SKM-1 treated with dmso at 0.1 percent for 144 hours (cell line): ENCODE measurements at regions not wholly inside any gene's neighbourhood (a gene's known extent, or its start where the extent isn't known, plus 50 kb on each side); places are given as distances from the start of the nearest gene placed in this dataset.
"Not testable (repeated sequence)": the region's sequence is repeated elsewhere in the genome, so short reads cannot be mapped to it uniquely, and the experiment has no call there.

Experiments
- DNase-seq: peaks from one replicate; lab custom pipeline; 2025; ENCODE audit not compliant: unreplicated experiment; lab: John Stamatoyannopoulos, UW

DNA sequence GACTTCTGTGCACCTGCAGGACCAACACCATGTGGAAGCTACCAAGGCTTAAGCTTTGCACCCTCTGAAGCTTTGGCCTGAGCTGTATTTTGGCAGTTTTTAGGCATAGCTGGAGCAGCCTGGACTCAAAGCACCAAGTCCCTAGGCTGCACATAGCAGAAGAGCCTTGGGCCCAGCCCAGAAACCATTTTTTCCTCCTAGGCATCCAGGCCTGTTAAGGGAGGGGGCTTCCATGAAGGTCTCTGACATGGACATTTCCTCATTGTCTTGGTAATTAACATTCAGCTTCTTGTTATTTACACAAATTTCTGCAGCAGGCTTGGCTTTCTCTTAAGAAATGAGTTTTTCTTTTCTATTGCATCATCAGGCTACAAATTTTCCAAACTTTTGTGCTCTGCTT is 475.8 kb upstream of the FLRT2 start:
- DNase-seq: no peak

DNA sequence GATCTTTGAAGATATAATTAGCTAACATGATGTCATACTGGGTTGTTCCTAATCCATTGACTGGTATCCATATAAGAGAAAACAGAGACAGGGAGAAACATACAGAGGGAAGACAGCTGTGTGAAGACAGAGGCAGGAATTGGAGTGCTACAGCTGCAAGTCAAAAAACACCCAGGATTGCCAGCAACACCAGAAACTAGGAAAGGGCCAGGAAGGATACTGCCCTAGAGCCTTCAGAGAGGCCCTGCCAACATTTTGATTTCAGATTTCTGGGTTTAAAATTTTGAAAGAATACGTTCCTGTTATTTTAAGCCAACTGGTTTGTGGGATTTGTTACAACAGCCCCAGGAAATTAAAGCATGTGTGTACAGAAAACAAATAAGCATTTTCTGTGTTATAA is 473.7 kb upstream of the FLRT2 start:
- DNase-seq: no peak

DNA sequence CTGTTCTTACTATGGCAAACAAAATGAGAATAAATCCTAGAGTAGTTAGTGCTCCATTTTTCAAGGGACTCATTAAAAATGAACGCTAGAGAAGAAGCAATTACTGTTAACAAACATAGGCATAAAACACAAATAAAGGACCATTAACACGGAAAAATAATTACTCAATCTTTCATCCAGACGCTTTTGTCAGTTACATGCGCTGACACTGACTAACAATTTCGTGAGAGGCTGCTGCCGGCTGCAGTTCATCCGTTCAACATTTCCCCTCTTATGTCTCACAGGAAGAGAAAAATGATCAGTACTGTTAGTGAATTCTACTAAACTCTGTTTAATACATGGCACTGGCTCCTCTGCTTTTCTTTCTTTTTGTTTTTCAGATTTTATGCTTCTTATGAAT is 472.7 kb upstream of the FLRT2 start:
- no peak for DNase-seq

DNA sequence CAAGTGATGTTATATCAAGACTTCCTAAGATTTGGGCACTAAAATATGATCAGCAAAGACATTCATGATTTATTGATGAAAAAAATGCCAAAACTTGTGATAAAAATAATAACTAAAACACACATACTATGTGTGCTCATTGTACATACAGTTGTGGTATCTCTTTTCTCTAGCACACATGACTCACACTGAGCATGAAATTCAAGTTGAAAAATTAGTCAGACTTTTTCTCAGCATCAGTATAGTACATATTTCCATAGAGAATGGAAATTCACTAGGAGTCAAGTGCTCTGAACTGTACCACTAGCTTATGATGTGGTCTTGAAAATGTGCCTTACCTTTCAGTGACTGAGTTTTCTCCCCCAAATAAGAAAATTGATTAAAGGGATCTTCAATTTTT is 471.8 kb upstream of the FLRT2 start:
- no peak for DNase-seq

DNA sequence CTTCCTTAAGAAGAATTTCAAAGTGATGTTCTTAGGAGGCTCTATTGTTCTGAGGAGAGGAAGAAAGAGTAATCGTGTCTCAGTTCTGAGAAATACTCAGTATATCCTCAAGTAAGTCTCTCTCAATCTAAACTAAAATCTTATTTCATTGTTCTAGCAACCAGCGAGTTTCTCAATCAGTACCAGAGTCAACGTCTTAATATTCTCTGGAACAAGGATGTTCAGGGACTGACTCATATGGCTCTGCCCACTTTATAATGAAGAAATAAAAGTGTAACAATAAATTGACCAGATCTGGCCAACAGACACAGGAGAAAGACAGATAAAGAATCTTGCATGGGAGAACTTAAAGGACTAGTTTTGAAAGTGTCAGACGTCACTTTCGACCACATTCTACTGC is 469.8 kb upstream of the FLRT2 start:
- no peak for DNase-seq

DNA sequence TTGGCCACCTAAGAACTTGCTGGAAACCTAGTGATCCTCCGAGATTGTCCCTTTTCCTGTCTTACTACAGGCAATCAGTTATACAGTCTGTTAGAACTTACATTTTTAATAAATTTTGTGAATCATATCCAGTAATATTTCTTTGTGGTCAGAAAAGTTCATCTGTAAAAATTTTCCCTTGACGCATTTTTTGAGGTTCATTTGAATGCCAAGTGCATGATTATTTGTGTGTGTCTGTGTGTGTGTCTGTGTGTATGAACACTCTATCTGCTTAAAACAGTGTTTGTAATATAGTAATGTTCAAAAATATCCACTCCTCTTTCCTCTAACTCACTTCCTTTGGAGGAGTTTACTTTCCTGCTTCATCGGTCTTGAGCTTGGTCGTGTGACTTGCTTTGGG is 468.7 kb upstream of the FLRT2 start:
- no peak for DNase-seq

DNA sequence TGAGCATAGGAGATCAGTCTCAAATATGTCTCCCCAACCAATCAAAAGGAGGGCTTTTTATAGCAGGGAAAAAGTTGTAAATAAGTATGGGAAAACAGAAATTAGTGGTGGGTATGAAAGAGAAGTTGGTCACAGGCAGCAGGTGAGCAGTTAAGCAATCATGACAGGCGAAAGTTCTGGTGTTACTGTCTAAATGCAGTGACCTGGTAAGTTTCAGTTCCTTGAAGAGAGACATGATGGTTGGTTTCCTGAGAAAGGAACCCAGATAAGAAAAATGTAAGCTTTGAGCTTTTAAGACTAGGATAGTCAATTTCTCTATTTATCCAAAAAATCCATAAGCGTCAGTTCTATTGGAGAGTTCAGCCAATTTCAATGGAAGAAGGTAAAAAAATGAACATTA is 466.2 kb upstream of the FLRT2 start:
- DNase-seq: no peak

DNA sequence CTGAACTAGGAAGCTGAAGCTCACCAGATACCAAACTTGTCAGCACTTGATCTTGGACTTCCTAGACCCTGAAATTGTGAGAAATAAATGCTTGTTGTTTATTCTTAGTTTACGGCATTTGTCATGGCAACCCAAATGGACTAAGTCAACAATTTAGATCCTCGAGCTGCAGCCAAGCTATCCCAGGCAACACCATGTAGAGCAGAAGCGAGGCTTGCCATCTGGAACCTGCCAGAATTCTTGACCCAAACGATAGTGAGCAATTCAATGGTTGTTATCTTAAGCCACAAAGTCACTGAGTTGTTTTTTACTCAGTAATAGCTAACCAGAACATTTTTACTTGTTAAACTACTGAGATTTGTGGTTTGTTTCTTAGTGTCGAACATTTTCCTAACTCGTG is 458.5 kb upstream of the FLRT2 start:
- no peak for DNase-seq

DNA sequence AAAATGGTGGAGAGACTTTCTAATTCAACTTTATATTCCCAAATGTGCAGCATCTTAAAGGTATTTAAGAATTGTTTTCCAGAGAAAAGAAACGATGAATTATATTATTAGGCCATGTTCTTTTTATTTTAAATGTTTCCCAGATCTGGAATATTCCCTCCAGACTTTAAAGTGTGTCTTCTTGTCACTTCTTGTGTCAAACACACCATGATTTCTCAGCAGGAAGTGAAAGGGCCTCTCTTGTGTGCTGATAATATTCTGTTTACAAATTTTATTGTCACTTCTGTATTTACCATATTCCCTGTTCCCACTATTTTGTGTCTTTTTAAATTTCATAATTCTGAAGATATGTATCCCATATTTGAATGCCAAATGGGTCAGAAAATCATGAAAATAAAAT is 455.0 kb upstream of the FLRT2 start:
- no peak for DNase-seq

DNA sequence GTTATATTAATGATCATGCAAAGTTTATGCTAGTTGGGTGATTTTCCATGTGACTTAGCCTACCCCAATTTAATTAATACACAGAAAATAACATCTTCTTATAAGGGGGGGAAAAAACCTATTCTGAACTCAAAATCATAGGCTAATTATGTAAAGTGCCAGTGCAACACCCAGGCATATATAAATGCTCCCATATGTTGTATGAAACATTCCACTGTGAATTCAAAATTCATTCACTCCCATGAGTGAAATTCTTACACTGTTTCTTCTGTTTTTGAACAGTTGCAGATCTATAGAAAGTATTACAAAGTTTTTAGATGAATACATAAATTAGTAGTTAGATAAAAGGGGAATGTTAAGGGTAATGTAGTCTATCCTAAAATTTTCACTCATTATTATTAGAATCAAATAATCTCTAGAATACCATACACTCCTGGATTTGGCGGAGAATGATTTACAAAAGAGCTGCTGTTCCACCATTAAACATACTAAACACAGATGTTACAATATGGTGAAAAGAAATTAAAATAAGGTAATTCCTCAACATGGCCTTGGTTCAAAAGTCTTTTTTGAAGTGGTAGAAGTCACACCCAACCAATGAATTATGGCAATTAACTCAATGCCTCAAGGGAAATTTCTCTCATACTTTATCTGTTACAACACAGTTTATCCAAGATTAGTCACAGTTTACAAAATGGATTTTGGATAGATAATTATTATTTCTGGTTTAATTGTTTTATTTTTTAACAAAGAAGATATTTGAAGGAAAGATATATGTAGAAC is 454.1 kb upstream of the FLRT2 start:
- DNase-seq: no peak

DNA sequence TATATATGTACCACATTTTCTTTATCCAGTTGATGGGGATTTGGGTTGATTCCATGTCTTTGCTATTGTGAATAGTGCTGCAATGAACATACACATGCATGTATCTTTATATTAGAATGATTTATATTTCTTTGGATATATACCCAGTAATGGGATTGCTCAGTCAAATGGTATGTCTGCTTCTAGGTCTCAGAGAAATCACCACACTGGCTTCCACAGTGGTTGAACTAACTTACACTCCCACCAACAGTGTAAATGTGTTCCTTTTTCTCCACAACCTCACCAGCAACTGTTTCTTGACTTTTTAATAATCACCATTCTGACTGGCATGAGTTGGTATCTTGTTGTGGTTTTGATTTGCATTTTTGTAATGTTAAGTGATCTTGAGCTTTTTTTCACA is 452.2 kb upstream of the FLRT2 start:
- not testable (repeated sequence) for DNase-seq

DNA sequence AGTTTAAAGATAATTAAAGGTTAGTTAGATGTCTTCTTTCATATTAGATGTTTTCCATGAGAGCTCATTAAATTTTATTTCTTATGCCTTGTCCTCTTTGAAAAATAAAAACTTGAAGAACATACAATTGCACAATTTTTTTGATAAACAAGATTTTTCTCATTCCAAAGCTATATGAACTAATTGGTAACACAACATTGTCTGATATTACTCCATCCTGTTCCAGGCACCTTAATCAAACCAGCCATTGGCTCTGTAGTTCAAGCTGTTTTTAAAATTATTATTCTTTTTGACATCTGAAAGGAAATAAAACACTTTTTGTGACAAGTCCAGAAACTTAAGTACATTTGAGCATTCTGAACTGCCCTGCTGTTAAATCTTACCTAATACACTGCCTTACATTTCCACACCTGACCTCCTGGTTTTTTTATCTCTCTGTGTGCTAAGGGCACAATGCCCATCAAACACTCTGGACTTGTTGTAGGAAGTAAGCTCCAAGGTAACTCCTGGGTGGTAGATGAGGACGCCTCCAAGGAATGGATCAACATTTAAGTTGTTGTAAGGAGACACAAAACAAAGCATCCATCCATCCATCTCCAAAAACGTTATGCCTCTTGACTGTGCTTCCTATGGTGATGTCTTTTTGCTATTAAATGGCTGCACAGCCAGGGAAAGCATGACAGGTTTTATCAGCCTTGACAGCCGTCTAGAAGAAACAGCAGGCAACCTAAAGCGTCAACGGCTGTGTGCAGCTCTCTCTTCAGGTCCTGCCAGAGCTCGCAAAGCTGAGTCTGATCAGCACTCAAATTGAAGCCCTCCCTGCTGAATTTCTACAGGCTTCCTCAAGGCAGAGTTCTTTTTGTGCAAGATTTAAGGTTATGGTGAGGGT is 449.9 kb upstream of the FLRT2 start:
- DNase-seq: no peak

DNA sequence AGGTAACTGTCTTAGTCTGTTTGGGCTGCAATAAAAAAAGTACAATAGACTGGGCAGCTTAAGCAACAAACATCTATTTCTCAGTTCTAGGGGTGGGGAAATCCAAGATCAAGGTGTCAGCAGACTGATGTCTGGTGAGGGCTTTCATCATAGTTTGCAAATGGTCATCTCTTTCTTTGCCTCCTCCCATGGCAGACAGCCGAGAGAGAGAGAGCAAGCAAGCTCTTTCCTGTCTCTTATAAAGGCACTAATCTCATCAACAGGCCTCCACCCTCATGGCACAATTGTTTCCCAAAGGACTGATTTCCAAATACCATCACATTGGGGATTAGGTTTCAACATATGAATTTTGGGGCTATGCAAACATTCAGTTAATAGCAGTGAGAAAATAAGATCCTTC is 445.6 kb upstream of the FLRT2 start:
- no peak for DNase-seq

DNA sequence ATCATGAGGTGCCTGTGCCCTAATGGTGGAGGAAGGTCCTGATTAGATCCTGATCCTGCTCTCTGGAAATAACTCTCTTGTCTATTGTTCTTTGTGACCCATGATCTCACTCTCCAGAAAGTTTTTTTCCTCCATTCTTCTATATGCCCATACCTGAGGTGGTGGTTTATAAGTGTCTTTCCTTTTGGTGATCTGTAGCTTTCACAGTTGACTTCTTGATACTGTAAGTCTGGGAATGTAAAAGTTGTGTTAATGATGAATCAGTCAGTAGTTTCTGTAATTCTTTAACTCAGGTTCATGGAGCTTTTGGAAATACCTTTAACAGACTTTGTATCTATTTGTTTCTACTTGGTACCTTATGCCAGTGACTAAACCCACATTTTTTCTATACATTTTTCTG is 444.0 kb upstream of the FLRT2 start:
- DNase-seq: no peak

DNA sequence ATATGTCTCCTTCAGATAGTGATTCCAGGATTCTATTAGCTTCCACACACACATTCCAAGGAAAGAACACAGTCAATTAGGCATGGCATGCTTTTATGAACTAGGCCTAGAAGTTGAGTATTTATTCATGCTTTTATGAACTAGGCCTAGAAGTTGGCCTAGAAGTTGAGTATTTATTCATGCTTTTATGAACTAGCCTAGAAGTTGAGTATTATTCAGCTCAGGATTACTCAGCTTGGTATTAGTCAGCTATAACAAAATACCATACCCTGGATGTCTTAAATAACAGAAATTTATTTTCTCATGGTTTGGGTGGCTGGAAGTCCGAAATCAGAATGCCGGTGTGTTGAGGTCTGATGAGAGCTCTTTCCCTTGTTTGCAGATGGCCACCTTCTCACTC is 442.7 kb upstream of the FLRT2 start:
- no peak for DNase-seq

DNA sequence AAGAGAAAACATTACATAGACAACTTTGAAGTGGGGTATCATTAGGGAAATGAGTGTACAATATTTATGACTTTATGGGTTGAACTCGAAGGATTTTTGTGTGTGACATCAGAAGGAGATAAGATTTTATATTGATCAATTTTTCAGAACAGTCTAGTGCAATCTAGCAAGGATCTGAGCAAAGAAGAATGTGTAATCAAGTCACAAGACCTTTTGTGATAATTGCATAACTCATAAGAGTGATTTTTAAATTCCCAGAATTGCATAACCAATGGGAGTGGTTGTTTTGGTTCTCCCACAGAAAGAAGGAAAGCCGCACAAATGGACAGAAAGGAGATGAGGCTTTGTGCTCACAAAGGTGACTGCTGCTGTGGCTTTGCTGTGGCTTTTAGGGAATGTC is 441.8 kb upstream of the FLRT2 start:
- no peak for DNase-seq

DNA sequence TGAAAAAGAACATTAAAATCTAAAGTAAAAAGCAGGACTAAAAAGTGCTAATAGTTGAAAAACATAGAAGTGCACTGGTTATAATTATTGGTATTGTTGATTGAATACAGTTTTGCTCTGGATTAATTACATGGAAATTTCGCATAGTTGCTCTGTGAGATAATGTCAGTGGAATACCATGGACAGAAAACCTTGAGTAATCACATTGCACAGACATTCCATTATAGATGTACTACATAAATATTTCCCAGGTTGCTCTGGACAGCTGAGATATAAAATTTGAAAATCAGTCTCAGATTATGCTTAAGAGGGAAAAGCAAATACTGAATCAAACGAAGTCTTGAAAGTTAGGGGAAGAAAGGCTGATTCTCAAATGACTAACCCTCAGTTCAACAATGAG is 439.3 kb upstream of the FLRT2 start:
- no peak for DNase-seq

DNA sequence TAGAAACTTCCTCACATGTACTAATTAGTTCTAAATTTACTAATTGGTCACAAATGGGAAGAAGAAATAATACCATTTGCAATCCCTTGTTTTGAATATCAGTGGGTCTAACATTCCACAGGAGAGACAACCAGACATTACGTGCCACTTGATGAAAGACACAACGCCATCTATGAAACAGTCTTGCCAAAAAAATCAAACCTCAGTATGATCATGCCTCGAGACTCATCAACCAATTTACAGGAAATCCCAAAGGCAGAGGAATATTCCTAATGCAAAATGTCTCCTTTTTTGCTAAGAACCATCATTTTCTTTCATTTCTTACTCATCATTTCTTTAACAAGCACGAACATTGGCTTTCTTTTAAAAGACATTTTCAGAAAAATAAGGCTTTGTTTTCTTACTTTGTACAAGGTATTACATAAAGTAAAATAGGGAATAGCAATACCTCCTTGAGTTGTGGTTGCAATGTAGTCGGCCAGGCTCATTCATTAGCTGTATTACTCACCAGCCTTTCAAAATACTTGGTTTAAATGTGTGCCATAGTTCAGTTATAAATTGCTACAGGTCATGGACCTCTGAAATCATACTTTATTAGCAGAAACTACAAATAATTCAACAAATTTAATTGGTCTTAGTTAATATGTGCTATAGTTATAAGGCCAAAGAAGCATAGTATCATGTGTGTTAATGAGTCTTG is 436.2 kb upstream of the FLRT2 start:
- DNase-seq: no peak

DNA sequence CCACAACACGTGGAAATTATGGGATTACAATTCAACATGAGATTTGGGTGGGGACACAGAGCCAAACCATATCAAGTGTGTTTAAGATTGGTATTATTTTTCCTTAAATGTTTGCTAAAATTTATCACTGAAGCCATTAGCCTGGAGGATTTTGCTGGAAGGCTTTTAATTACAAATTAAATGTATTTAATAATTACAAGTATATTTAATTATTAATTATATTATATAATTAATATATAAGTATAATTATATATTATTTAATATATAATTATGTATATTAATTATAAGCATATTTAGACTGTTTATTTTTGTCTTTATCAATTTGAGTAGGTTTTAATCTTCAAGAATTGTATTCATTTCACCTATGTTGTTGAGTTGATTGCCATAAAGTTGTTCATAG is 427.4 kb upstream of the FLRT2 start:
- DNase-seq: no peak

DNA sequence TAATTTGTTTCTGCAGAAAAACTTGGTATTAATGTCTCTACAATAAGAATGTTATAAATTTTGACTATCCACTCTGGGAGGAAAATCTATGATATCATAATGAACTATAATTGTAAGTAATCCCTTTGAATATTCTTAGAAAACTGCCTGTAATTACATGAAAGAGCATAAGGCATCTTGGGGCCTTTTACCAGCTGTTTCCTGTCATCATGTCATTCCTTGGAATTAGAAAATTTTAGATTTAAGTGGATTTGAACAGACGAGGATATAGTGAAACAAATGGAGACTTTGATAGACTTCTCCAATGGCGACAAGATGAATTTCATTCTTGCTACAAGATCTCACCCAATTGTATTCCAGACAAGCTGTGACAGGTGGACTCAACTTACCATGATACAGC is 423.4 kb upstream of the FLRT2 start:
- no peak for DNase-seq

DNA sequence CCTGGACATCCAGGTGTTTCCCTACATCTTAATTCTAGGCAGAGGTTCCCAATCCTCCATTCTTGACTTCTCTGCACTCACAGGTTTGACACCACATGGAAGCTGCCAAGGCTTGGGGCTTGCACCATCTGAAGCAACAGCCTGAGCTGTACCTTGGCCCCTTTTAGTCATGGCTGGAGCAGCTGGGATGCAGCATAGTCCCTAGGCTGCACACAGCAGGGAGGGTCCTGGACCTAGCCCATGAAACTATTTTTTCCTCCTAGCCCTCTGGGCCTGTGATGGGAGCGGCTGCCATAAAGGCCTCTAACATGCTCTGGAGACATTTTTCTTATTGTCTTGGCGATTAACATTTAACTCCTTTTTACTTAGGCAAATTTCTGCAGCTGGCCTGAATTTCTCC is 417.2 kb upstream of the FLRT2 start:
- no peak for DNase-seq

DNA sequence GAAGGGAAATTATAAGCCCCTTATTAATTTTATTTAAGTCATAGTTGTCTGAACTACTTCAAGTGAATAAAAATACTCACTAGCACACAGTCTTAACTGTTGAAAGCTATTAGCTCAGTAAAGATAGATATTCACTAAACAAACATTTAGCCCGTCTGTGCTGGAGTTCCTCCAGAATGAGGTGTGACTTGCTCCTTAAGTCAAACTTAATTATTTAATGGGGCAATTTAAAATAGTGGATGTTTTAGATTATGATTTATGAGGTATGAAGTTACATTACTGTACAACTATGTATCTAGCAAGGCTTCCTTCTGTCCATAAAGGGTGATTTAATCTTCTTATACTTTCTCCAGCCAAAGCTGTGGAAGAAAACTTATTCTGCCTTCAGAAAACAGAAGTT is 414.0 kb upstream of the FLRT2 start:
- no peak for DNase-seq
